NCI-H82 treated with DMSO at 0.1 percent for 48 hours (cell line): ENCODE measurements at regions not wholly inside any gene's neighbourhood (a gene's known extent, or its start where the extent isn't known, plus 50 kb on each side); places are given as distances from the start of the nearest gene placed in this dataset.
"Not testable (repeated sequence)": the region's sequence is repeated elsewhere in the genome, so short reads cannot be mapped to it uniquely, and the experiment has no call there.

Experiments
- DNase-seq: peaks from one replicate; lab custom pipeline; 2025; ENCODE audit not compliant: unreplicated experiment; lab: John Stamatoyannopoulos, UW

DNA sequence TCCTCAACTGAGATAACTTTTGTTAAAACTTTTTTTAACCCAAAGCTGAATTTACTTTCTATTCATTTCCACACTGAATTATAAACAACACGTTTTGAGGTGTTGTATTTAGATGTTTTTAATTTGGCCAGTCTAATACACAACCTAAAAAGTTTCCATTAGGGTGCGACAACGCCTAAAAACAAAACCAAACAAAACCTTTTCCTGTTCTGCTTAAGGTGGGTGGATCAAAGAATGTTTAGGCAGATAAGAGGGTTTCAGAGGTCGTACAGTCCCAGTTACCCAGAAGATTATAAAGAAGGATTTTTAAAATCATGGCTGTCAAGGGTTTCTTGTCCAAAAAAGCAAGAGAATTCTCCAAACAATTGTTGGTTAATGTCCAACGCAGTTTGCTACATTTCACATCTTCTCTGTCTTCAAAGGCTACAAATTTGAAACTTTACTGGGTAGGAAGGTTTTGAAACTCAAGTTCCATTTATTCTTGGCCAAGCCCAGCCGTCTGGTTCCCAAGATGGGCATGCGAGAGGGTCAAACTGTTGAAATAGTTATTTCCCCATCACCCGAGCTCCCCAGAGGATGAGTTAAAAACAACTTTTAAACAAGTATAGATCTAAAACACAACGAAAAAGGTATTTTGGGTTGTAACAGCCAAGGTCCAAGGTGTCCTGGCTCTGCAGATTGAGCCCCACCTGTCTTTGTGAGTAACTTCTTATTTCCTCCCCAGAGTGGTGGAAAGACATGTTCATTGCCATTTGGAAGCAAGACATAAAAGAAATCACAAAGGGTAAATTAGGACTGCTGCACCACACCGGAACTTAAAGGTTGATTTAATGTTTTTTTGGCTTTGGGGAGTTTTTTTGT, 122.8 kb upstream of the MAP3K1 start:
- no peak for DNase-seq

DNA sequence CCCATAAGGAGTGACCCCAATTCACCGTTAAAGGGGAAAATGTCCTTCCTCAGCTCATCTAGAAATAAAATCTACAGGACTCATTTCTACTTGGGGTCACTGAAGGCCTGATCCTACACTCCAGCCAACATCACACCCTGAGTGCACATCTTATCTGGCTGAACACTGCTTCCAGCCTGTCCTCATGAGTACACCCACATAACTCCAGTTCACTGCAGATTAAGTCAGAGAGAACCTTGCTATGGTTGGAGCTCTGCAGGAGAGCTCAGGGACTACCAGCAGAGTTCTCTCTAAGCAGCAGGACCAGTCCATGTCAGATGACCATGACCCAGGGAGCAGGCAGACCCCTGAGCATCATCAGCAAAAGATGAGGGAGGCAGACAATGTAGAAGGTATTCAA, 126.9 kb upstream of the MAP3K1 start:
- DNase-seq = no peak

DNA sequence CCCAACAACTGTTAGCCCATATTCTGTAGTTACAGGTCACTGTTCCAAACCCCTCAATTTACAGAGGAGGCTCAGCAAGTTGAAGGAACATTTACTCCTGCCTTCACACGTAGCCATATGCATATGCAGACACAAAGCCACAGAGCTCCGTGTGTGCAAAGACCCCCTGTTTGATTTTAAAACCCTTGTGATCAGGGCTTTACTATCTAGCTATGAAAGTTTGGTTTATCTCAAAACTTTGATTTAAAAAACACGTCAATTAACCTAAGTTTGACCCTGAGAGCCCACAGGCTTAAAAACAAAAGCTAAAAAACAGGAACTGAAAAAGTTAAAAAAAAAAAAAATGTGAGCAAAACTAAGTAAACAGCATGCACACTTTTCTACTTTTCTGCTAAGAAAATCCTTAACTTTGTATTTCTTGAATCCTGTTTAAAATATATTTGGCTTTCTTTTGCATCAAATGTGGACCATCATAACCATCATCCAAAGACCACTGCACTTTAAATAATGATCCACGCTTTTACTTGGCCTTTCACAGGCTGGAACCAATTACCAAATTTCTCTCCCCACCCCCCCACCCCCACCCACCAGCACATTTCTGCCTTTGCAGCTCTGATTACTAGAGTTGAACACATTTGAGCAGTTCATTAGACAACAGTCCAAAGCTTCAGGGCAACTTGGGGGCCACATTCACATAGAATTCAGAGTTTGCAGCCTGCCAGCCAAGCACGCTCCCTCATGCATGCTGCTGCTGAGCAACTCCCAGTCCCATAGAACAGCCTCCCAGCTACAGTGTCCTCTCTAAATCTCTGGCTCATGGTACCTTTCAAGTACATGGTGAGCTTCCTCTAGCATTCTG, 128.8 kb upstream of the MAP3K1 start:
- no peak for DNase-seq

DNA sequence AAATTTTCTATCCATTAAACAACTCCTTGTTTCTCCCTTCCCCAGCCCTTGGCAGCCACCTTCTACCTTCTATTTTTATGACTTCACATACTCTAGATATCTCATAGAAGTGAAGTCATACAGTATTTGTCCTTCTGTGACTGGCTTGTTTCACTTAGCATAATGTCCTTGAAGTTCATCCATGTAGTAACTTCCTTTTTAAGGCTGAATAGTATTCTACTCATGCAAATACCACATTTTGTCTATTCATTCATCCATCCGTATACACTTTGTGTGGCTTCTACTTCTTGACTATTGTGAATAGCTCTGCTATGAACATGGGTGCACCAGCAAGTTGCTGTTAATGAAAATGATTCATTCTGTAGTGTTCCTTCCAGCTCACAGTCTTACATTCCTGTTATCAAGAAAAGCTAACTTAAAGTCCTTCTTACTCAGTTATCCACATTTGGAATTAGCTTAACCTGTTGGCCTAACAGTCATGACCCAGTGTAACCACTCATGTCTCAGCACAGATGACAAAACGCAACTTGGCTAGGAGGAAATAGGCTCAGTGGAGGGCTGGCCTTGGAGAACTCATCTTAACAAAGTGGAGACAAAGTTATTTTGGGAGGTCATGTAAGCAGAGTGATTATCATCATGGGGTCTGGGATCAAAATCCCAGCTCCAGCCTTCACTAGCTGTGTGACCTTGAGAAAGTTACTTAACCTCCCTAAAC, 129.7 kb upstream of the MAP3K1 start:
- no peak for DNase-seq

DNA sequence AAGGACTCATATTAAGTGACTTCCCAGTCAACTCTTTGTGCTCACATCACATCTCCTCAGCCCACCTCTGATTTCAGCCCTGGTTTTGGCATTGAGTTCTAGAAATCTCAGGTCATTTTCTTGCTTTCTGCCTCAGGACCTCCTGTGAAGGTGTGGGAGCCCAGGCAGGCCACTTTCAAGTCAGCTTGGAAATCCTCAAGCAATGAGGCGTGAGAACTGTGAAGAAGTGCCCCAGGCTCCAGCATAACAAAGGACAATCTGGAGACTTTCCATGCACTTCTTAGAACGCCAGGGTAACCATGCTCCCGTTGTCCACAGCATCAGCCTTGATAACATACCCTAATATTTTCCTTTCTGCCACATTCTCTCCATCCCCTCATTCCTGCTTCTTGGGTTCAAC, 131.2 kb upstream of the MAP3K1 start:
- DNase-seq = no peak

DNA sequence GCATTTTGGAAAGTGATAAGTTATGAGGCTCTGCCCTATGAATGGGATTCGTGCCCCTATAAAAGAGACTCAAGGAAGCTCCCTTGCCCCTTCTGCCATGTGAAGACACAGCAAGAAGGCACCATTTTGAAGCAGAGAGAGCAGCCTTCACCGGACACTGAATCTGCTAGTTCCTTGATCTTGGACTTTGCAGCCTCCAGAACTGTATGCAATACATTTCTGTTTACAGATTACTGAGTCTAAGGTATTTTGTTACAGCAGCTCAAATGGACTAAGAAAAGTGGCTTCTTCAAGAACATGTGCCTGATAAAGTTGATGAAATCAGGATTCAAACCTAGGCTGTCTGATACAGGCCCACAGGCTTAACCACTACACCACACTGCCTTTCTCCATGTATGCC, 131.6 kb upstream of the MAP3K1 start:
- no peak for DNase-seq

DNA sequence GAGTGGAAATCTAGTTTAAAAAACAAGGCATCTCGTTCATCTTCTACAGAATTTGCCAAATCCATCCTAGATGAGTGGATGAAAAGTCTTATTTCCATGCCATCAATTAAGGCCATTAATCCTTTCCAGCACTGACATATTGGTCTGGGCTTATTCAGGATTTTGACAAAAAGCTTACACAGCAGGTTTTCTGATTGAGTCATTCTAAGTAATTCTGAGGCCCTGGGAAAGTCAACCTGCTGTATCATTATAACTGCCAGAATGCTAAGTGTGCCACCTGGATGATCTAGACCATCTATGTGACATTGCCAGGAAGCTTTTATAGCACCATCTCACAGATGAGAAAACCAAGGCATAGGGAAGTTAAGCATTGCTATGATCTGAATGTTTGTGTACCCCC, 132.1 kb upstream of the MAP3K1 start:
- no peak for DNase-seq

DNA sequence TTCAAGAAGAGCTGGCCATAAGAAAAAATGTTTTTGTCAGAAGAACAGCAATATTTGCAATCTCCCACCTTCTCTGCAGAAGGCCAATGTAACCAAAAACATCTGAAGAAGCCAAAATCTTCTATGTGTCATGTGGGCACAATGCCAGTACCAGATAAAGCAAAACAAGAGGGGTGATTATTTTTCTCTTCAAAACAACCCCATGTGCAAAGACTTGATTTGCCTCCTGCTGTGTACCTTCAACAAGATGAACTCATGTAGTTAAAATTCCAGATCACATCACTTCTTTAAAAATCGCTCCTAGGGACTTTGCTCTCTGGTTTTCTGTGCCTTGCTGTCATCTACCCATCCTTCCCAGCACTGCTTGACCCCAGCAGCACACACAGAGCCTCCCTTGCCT, 134.0 kb upstream of the MAP3K1 start:
- no peak for DNase-seq

DNA sequence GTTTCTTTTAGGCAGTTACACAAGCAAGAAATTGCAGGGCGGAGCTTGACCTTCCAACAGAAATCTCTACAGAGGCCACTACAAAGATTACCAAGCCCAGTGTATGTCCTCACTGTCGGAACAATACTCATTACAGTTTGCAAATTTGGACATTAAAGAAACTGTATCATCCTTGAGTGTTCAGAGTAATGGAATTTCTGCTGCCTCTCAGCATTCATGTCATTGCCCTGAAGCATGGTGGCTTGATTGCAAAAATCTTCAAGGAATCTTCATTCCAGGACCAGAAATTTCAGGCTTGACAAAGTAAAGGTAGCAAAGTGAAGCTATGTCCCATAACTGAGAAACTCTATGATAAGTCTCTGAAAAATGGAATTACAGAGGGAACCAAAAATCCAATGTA, 134.6 kb upstream of the MAP3K1 start:
- no peak for DNase-seq

DNA sequence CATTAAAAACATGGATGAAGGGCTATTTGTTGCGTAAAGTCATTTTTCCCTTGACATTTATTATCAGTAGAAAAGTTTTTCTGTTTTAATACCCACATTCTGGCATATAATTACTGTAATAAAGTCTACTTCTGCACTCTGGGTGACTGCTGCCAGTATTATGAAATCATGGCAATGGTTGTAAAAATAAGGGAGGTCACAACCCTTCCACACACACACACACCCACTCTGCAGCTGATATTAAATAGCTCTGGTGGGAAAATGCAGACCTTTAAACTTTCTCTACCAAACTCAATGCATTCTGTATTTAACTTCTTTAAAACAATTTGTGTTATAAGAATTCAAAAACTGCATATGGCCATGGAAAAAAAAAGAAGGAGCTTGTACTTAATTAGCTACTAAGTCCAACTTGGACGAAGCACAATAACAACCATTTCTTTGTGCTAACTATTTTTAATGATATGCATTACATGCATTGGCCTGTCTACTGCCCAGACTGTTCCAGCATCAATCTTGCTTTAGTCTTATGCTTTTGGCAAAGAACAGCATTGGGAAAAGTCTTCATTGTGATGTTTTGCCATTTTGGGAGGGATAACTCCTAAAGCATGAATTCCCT, 137.6 kb upstream of the MAP3K1 start:
- no peak for DNase-seq

DNA sequence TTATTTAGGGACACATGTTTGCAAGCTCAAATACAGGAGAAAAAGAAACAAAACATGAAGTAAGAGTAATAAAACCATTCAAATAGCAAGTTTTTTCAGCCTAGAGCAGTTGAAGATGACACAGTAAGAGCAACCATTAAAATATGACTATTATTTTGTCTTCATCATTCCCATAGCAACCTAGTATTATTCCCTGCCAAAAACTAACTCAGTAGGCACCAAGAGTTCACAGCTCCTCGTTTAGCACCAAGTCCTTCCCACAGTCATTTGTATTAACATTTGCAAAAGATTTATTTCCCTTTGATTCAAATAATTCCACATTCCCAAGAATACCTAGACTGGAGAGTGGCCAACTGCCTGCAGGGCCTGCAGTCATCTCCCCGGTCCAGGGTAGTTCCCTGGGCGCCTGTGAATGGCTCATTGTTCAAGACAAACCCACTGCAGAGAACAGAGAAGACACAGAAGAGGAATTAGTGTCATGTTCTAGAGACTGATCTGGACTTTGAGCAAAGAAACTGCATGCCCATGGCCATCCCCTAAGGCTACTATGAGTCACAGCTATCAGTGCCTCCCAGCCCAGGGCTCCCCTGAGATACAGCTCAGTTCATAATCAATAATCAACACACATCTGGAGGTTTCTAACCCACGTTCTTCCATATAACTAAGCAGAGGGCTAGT, 139.1 kb upstream of the MAP3K1 start:
- no peak for DNase-seq

DNA sequence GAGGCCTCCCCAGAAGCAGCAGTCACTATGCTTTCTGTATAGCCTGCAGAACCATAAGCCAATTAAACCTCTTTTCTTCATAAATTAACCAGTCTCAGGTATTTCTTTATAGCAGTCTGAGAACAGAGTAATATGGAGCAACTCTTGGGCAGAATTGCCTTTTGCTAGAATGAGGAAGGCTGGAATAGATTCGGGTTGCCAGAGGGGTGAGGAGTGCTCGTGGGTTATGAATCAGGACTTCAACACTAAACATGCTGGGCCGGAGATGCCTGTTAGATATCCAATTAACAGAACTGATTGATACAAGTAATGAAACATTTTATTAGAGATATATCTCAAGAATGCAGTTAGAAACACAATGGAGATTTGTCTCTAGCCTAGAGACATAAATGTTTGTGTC, 140.9 kb upstream of the MAP3K1 start:
- DNase-seq = no peak

DNA sequence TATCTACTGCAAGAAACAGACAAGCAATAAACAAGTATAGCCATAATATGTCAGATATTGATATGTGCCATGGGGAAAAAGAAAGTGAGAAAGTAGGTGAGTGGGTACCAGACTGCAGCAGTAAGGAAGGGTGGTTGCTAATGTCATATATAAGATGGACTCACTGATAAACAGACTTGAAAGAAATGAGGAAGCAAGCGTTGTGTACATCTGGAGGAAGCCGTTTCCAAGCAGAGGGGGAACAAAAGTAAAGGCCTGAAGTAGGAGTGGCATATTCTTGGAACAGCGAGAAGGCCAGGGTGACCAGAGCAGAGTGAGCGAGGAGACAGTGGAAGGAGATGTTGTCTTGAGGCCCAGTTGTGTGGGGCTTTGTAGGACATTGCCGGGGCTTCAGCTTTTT, 142.2 kb upstream of the MAP3K1 start:
- no peak for DNase-seq

DNA sequence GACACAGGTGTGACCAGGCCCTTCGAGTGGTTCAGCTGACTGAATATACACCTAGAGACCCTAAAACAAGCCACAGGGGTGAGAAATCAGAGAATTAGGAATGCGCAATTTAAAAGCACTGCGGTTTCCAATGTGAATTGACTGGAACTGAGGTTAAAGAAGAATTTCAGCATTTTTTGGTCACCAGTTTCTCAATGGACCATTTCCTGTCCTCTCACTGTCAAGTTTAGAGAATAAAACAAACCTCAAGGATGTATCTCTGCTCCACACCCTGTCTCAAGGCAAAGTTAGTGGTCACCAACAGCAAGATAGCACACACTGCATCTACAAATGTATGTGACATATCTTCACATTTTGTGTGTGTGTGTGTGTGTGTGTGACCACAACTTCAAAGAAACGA, 143.8 kb upstream of the MAP3K1 start:
- no peak for DNase-seq

DNA sequence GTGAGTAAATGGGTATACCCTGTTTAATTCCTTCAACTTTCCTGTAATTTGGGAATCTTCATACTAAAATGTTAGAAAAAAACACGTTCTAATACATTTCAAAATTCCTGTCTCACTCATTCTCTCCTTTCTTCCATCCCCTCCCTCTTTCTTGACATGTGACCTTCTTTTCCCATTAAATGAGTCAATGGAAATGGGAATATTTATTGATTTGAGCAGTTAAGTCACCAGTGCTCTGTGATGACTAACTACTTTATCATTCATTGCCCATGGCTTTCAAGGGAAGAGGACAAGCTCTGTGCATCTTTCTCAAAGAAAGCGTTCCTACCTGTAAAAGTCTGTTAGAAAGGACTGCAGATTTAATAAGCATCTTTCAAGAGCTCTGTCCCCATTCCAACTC, 144.4 kb upstream of the MAP3K1 start:
- no peak for DNase-seq

DNA sequence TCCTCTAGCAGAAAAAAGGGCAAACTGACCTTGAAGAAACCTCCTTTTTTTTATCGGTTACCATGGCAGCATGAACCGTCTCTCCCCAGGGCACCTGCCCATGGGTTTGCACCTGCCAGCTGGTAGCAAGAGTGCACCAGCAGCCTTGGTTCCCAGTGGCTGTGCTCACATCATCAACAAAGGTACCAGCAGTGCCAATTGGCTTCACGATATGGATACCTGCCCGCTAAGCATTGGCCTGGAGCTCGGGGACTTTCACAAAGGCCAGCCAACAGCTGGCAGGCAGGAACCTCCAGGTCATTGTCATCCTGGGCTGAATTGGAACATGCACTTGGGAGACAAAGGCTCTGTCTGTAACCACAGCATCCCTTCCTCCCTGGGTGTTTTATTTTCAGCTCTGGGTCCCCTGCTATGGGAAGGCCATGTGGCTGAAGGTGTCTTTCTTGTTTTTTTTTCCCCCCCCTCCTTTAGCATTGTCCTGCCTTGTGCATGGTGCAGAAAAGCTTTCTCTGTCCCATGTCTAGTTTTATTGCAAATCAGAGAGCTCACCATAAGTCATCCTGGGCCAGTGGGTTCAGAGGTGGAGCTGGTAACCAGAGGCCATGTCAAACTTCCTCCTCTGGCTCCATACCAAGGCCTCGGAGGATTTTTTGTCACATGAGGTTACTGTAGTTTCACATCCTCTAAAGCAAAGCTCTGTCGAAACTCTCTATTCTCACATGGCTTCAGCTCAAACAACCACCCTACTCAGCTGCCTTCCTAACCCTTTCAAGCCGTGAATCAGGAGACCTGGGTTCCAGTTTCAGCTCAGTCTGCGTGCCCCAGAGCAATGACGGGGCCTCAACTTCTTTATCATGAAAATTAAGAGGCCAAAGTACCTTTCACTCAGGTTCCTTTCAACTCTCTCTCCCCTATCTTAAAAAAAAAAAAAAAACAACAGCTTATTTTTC, 145.5 kb upstream of the MAP3K1 start:
- no peak for DNase-seq

DNA sequence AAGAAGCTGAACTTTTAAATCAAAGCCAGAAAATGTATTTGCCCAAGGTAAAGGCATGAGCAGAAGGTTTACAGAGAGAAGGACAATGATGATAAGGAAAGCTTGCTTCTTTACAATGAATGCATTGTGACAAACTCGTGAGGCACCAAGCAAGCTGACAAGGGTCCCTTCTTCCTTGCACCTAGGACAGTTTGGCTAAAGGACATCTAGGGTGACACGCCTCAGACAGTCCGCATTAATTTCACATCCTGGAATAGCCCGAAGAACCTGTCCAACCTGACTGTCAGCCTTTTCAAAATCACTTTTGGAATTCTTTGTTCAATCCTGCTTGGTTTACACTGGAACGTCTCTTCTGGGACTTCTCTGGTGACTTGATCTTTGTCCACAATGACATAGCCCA, 146.4 kb upstream of the MAP3K1 start:
- no peak for DNase-seq

DNA sequence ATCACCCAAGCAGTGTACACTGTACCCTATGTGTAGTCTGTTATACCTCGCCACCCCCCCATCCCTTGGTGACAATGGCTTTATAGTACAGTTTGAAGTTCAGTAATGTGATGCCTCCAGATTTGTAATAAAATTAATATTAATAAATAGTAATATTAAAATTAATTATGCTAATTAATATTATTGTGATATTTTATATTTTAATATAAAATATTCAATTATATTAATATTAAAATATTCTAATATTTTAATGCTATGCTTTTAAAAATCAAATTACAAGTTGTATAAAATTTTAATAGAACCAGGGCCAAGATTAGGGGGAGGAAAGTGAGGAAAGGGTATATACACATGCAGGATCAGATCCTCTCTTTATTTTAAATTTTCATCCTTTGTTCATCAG, 147.7 kb upstream of the MAP3K1 start:
- no peak for DNase-seq

DNA sequence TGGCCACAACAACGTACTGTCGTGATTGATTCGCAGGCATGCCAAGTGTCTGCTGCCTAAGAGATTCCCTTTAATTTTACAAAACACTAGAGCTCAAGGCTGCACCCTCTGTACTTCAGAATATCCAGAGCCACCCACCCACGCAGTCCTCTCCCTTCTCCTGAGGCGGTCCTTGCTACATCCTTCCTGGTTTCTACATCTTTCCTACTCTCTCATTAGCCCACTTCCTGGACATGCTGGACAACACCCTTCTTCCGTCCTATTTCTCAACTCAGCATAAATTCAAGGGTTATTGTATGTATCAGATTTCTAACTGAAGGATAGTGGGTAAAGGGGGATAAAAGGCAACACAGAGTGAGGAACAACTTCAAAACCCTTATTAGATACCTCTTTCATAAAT, 148.4 kb upstream of the MAP3K1 start:
- no peak for DNase-seq

DNA sequence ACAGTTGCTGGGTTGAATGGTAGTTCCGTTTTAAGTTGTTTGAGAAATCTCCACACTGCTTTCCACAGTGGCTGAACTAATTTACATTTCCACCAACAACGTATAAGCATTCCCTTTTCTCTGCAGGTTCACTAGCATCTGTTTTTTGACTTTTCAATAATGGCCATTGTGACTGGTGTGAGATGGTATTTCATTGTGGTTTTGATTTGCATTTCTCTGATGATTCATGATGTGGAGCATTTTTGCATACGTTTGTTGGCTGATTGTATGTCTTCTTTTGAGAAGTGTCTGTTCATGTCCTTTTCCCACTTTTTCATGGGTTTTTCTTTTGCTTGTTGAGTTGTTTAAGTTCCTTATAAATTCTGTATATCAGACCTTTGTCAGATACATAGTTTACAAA, 150.2 kb upstream of the MAP3K1 start:
- DNase-seq = not testable (repeated sequence)
